Activated B cell treated with CpG ODN at 0.5 μM for 24 hours (primary cell): ENCODE measurements at regions not wholly inside any gene's neighbourhood (a gene's known extent, or its start where the extent isn't known, plus 50 kb on each side); places are given as distances from the start of the nearest gene placed in this dataset.
"Not testable (repeated sequence)": the region's sequence is repeated elsewhere in the genome, so short reads cannot be mapped to it uniquely, and the experiment has no call there.

Source experiments
- ATAC-seq: fragments of 200-7000 bp; cut with Tn5 transposase; one replicate; pipeline ENCODE4 v1.10.0; 2021; ENCODE audit warnings: low read depth, mild to moderate bottlenecking, moderate library complexity
- CTCF ChIA-PET: fragments of 350-600 bp; sonication (Branson Sonifier 250); formaldehyde crosslinking; loops from one replicate; lab custom pipeline; 2021; ENCODE audit warnings: antibody characterized with exemption; lab: Charles Lee
- POLR2A ChIA-PET: fragments of 350-600 bp; sonication (Branson Sonifier 250); formaldehyde crosslinking; loops from one replicate; lab custom pipeline; 2021; ENCODE audit warnings: antibody characterized with exemption; lab: Charles Lee
- DNase-seq: peaks from one replicate; pipeline ENCODE4 v3.0.0; 2022
- H3K27ac Mint-ChIP-seq: one replicate; pipeline ENCODE4 v1.8.0; 2020; ENCODE audit warnings: mixed read lengths
- H3K27me3 Mint-ChIP-seq: one replicate; pipeline ENCODE4 v1.8.0; 2021; ENCODE audit warnings: mixed read lengths
- H3K36me3 Mint-ChIP-seq: one replicate; pipeline ENCODE4 v1.8.0; 2021; ENCODE audit warnings: low read depth, mixed read lengths
- H3K4me1 Mint-ChIP-seq: one replicate; pipeline ENCODE4 v1.8.0; 2021; ENCODE audit warnings: mixed read lengths
- H3K4me3 Mint-ChIP-seq: one replicate; pipeline ENCODE4 v1.8.0; 2020; ENCODE audit warnings: mild to moderate bottlenecking, mixed read lengths
- H3K9me3 Mint-ChIP-seq: one replicate; pipeline ENCODE4 v1.8.0; 2020; ENCODE audit warnings: mixed read lengths
- CTCF ChIP-seq: fragments of 200-600 bp; IDR thresholded peaks from one replicate; pipeline ENCODE4 v1.8.0; 2022; ENCODE audit warnings: antibody characterized with exemption, mild to moderate bottlenecking
- intact Hi-C: fragments of 100-400 bp; cut with micrococcal nuclease; formaldehyde crosslinking; loops from one replicate; pipeline ENCODE4 v1.15.1; 2024

GRCh38 chr6:86017236-86017635 is 374.6 kb upstream of the SYNCRIP start:
- H3K27ac Mint-ChIP-seq: no peak overlapping the region
- H3K4me1 Mint-ChIP-seq: no peaks in the 10 kb centered on the region
- ChIA-PET CTCF (no interaction called here), POLR2A (no interaction called here)
- intact Hi-C loops: no loop called here
- no peaks in the 10 kb centered on the region for H3K9me3 Mint-ChIP-seq
- no peak overlapping the region for H3K4me3 Mint-ChIP-seq
- no peaks in the 10 kb centered on the region for H3K27me3 Mint-ChIP-seq
- no peaks in the 10 kb centered on the region for H3K36me3 Mint-ChIP-seq
- TF ChIP-seq CTCF: no peak
- no peak for ATAC-seq
- no peak for DNase-seq

- intact Hi-C loops: no loop called here
- Mint-ChIP-seq H3K27ac (no peak overlapping the region), H3K36me3 (no peaks in the 10 kb centered on the region), H3K9me3 (no peaks in the 10 kb centered on the region), H3K4me1 (no peaks in the 10 kb centered on the region), H3K4me3 (no peak overlapping the region), H3K27me3 (no peaks in the 10 kb centered on the region)
- no peak for TF ChIP-seq CTCF
- POLR2A ChIA-PET: no interaction called here
- DNase-seq (no peak), ATAC-seq (no peak)
- CTCF ChIA-PET: no interaction called here
These were observed 373.9 kb upstream of the SYNCRIP start for GRCh38 chr6:86016567-86016966.

- POLR2A ChIA-PET: no interaction called here
- ATAC-seq (no peak), DNase-seq (no peak)
- Mint-ChIP-seq H3K36me3 (no peaks in the 10 kb centered on the region), H3K4me1 (no peaks in the 10 kb centered on the region), H3K27ac (no peak overlapping the region), H3K9me3 (no peaks in the 10 kb centered on the region), H3K4me3 (no peak overlapping the region), H3K27me3 (no peaks in the 10 kb centered on the region)
- CTCF ChIA-PET: no interaction called here
- intact Hi-C loops: no loop called here
- no peak for TF ChIP-seq CTCF
These were observed 373.4 kb upstream of the SYNCRIP start for GRCh38 chr6:86016077-86016476.

- H3K27ac Mint-ChIP-seq, DNase-seq, H3K4me3 Mint-ChIP-seq, H3K27me3 Mint-ChIP-seq, ATAC-seq, H3K4me1 Mint-ChIP-seq, CTCF ChIA-PET, intact Hi-C loops, H3K9me3 Mint-ChIP-seq, H3K36me3 Mint-ChIP-seq, POLR2A ChIA-PET: not testable (repeated sequence)
These were observed 370.3 kb upstream of the SYNCRIP start for GRCh38 chr6:86012991-86013390.

- no peaks in the 10 kb centered on the region for H3K4me1 Mint-ChIP-seq
These were observed 368.5 kb upstream of the SYNCRIP start for GRCh38 chr6:86010915-86011786.

More at GRCh38 chr6:86010915-86011786, 368.5 kb upstream of the SYNCRIP start:
- Mint-ChIP-seq H3K9me3 (peaks cover 3% of the 10 kb centered on the region), H3K27ac (no peak overlapping the region), H3K4me3 (no peak overlapping the region), H3K27me3 (no peaks in the 10 kb centered on the region), H3K36me3 (no peaks in the 10 kb centered on the region)
- no peak for ATAC-seq
- intact Hi-C loops: no loop called here
- no peak for DNase-seq
- POLR2A ChIA-PET: no interaction called here
- no peak for TF ChIP-seq CTCF
- CTCF ChIA-PET: no interaction called here
